ENCODE measurements at regions not wholly inside any gene's neighbourhood (a gene's known extent, or its start where the extent isn't known, plus 50 kb on each side); places are given as distances from the start of the nearest gene placed in this dataset.

GRCh38 chr5:97676608-97677007, 493.6 kb upstream of the RIOK2 start:
- no peak overlapping the region for H3K9ac ChIP-seq (ENCODE audit: insufficient read depth, low read length, poor library complexity, severe bottlenecking)
- H3K4me1 ChIP-seq (ENCODE audit: control insufficient read depth in 1 of 2, insufficient read depth in 2 of 2, low read length in 2 of 2), result no peaks in the 10 kb centered on the region
- no peaks in the 10 kb centered on the region for H3K79me2 ChIP-seq (ENCODE audit: insufficient read depth, low read length)
- WGBS (ENCODE audit: insufficient coverage), result no CpG with 5 or more reads among the region's 3 CpGs
- TF ChIP-seq CTCF (IDR thresholded peaks at IDR 0.05), result no peak
- H3K9me3 ChIP-seq (replicated peaks in 1 of 2; ENCODE audit: control insufficient read depth in 1 of 2, insufficient read depth in 1 of 2, low read length in 2 of 2), result peaks cover 0 to 5% of the 10 kb centered on the region in 2 donors
- intact Hi-C loops (cut with micrococcal nuclease), result no loop called here
- H3K36me3 Mint-ChIP-seq, result no peaks in the 10 kb centered on the region
- H3K4me3 ChIP-seq (replicated peaks in 1 of 3; ENCODE audit: low read depth in 2 of 3, low read length in 3 of 3), result no peak overlapping the region
- H3K4me1 Mint-ChIP-seq, result no peaks in the 10 kb centered on the region
- H3K27ac ChIP-seq (ENCODE audit: low read depth in 1 of 2, low read length in 2 of 2), result no peak overlapping the region
- no peaks in the 10 kb centered on the region for H4K20me1 ChIP-seq (ENCODE audit: insufficient read depth, low read length)
- H3K36me3 ChIP-seq (replicated peaks in 1 of 2; ENCODE audit: control insufficient read depth in 1 of 2, insufficient read depth in 2 of 2, low read length in 2 of 2), result no peaks in the 10 kb centered on the region
- DNase-seq, result no peak
- peaks cover 0 to 1% (median 0%) of the 10 kb centered on the region in 3 donors for H3K27me3 Mint-ChIP-seq (ENCODE audit: low read depth in 3 of 3)
- H2AFZ ChIP-seq (ENCODE audit: insufficient read depth, low read depth, low read length, poor library complexity, severe bottlenecking), result no peak overlapping the region
- H3K4me2 ChIP-seq (replicated peaks; ENCODE audit: extremely low read depth, low read length, poor library complexity, severe bottlenecking), result no peak overlapping the region
- no peak overlapping the region for H3K4me3 Mint-ChIP-seq
- H3K9me3 Mint-ChIP-seq, result peaks cover 0 to 10% (median 2%) of the 10 kb centered on the region in 7 donors
- no peaks in the 10 kb centered on the region for H3K27me3 ChIP-seq (ENCODE audit: control insufficient read depth in 2 of 2, insufficient read depth in 2 of 2, low read length in 2 of 2)
- H3K27ac Mint-ChIP-seq, result no peak overlapping the region

- H3K36me3 ChIP-seq (replicated peaks in 1 of 2; ENCODE audit: control insufficient read depth in 1 of 2, insufficient read depth in 2 of 2, low read length in 2 of 2), result no peaks in the 10 kb centered on the region
- no peak overlapping the region for H3K27ac ChIP-seq (ENCODE audit: low read depth in 1 of 2, low read length in 2 of 2)
- TF ChIP-seq CTCF (IDR thresholded peaks at IDR 0.05), result no peak
- peaks cover 0 to 5% (median 0%) of the 10 kb centered on the region in 7 donors for H3K9me3 Mint-ChIP-seq
- H3K9ac ChIP-seq (ENCODE audit: insufficient read depth, low read length, poor library complexity, severe bottlenecking), result no peak overlapping the region
- no peak overlapping the region for H2AFZ ChIP-seq (ENCODE audit: insufficient read depth, low read depth, low read length, poor library complexity, severe bottlenecking)
- H3K27me3 Mint-ChIP-seq (ENCODE audit: low read depth in 3 of 3), result peaks cover 0 to 2% (median 0%) of the 10 kb centered on the region in 3 donors
- H3K36me3 Mint-ChIP-seq, result no peaks in the 10 kb centered on the region
- H3K4me1 Mint-ChIP-seq, result no peaks in the 10 kb centered on the region
- H3K4me3 ChIP-seq (replicated peaks in 1 of 3; ENCODE audit: low read depth in 2 of 3, low read length in 3 of 3), result no peak overlapping the region
- DNase-seq, result no peak
- H3K79me2 ChIP-seq (ENCODE audit: insufficient read depth, low read length), result no peaks in the 10 kb centered on the region
- H3K4me3 Mint-ChIP-seq, result no peak overlapping the region
- no peaks in the 10 kb centered on the region for H4K20me1 ChIP-seq (ENCODE audit: insufficient read depth, low read length)
- intact Hi-C loops (cut with micrococcal nuclease), result no loop called here
- no peaks in the 10 kb centered on the region for H3K9me3 ChIP-seq (replicated peaks in 1 of 2; ENCODE audit: control insufficient read depth in 1 of 2, insufficient read depth in 1 of 2, low read length in 2 of 2)
- no peak overlapping the region for H3K27ac Mint-ChIP-seq
- H3K27me3 ChIP-seq (ENCODE audit: control insufficient read depth in 2 of 2, insufficient read depth in 2 of 2, low read length in 2 of 2), result no peaks in the 10 kb centered on the region
- H3K4me1 ChIP-seq (ENCODE audit: control insufficient read depth in 1 of 2, insufficient read depth in 2 of 2, low read length in 2 of 2), result no peaks in the 10 kb centered on the region
- WGBS (ENCODE audit: insufficient coverage), result 100% methylated on average over 1 of the region's 4 CpGs
- no peak overlapping the region for H3K4me2 ChIP-seq (replicated peaks; ENCODE audit: extremely low read depth, low read length, poor library complexity, severe bottlenecking)
These were observed 511.0 kb upstream of the RIOK2 start for GRCh38 chr5:97694091-97694490.
